HFF-Myc (cell line): ENCODE measurements at regions not wholly inside any gene's neighbourhood (a gene's known extent, or its start where the extent isn't known, plus 50 kb on each side); places are given as distances from the start of the nearest gene placed in this dataset.

Experiments used
- DNase-seq: peaks from one replicate; pipeline ENCODE4 v3.0.0-alpha.2; 2011; ENCODE audit warnings: low read depth; ENCODE audit errors: extremely low read depth
- H3K4me3 ChIP-seq: replicated peaks from 2 replicates; pipeline ENCODE4 v1.5.1; 2011; ENCODE audit warnings: low read depth, mild to moderate bottlenecking, control low read depth, low read length
- TF ChIP-seq, protein P1 (sequence below): IDR thresholded peaks from 2 replicates; pipeline ENCODE4 v1.5.1; 2012; ENCODE audit warnings: mild to moderate bottlenecking, low read depth, low read length, control low read depth; ENCODE audit errors: missing control alignments

DNA sequence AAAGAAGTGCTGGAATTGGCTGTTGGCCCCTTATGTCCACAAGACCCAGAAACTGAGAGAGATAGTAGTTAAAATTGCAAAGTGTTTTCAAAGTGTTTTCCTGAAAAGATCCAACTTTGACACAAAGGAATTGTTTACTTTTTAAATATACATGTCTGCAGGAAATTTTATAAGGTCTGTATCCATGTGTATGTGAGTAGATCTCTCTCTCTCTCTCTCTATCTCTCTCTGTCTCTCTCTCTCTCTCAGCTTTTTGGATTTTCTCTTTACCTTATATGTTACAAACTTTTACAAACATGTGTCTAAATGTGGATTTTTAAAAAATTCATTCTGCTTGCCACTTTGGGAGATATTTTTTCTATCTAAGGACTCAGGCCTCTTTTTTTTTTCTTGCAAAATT, 358.6 kb downstream of the SIPA1L2 start:
- DNase-seq, result no peak
- no peak overlapping the region for H3K4me3 ChIP-seq
- TF ChIP-seq, protein P1, sequence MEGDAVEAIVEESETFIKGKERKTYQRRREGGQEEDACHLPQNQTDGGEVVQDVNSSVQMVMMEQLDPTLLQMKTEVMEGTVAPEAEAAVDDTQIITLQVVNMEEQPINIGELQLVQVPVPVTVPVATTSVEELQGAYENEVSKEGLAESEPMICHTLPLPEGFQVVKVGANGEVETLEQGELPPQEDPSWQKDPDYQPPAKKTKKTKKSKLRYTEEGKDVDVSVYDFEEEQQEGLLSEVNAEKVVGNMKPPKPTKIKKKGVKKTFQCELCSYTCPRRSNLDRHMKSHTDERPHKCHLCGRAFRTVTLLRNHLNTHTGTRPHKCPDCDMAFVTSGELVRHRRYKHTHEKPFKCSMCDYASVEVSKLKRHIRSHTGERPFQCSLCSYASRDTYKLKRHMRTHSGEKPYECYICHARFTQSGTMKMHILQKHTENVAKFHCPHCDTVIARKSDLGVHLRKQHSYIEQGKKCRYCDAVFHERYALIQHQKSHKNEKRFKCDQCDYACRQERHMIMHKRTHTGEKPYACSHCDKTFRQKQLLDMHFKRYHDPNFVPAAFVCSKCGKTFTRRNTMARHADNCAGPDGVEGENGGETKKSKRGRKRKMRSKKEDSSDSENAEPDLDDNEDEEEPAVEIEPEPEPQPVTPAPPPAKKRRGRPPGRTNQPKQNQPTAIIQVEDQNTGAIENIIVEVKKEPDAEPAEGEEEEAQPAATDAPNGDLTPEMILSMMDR, result no peak

DNA sequence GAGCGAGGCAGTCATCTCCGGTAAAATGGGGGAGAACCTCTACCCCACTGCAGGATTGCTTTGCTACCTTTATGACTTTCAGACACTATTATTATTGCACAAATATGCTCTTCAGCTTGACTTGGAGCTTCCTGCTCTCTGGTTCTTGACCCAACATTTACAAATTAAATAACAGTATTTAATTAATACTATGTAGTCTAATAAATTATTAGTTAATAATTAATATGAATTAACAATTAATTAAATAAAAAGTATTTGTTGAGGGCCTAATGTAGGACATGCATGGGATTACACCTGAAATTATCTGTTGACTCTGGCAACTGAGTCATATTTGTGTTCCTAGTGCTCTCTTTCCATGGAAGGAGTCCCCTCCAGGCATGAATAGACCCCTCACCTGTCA, 359.9 kb downstream of the SIPA1L2 start:
- no peak overlapping the region for H3K4me3 ChIP-seq
- no peak for DNase-seq

DNA sequence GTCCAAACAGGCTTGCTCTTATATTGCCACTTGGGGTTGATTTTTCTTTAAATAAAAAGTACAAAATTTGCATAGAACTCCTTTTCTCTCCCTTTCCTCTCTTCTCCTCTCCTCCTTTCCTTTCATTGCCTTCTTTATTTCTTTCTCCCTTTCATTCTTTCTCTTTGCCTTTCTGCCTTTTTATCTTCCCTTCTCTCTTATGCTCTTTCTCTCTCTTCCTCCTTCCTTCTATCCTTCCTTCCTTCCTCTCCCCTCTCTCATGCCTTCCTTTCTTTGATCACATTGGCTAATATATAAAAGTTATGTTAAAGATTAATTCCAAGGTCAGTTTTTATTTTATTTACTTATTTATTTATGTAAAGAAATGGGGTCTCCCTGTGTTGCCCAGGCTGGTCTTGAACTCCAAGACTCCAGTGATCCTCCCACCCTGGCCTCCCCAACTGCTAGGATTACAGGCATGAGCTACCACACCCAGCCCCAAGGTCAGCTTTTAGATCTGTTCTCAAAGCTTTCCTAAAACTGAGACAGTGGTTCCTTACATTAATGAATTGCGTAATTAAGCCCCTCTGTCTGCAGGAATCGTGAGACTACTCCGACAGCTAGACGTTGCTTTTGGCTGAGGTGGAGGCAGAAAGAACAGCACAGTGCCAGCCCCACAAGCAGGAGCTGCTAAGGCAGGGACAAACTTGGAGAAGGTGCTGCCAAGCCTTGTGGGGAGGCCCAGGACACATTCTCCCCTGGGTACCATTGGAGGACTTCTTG, 361.9 kb downstream of the SIPA1L2 start:
- TF ChIP-seq, protein P1, result no peak
- H3K4me3 ChIP-seq, result no peak overlapping the region
- no peak for DNase-seq

More for the DNA sequence above, 359.9 kb downstream of the SIPA1L2 start:
- TF ChIP-seq, protein P1, result no peak

DNA sequence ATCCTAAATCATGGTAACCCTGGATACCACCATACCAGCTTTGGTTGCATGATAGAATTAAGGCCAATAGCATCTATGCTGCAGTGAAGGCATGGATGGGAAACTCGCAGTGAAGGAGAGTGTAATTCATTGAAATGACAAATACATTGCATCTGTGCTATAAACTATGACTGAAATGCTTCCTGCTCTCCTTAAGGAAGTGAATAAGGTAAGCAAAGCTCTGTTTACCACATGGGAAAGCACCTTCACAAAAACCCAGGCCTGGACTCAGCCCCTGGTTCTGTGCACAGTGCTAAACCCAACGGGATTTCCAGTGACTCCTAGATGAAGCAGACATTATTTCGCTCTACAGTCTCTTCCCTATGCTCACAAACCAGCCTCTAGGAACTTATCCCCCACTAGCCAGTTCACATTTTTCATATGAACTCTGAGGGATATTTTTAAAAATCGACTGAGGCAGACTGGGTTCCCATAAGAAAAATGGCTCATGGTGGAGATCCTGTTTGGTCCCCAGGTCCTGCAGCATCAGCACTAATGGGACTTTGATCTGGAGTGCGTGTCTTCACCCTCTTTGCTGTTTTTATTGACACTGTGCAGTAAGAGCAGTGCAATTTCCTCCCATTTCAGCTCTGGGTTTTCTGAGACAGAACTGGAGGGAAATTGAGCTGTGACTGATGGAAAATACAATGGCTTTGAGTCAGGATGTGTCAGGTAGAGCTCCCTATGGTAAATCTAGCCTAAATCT, 362.7 kb downstream of the SIPA1L2 start:
- TF ChIP-seq, protein P1, result no peak
- no peak overlapping the region for H3K4me3 ChIP-seq
- no peak for DNase-seq

DNA sequence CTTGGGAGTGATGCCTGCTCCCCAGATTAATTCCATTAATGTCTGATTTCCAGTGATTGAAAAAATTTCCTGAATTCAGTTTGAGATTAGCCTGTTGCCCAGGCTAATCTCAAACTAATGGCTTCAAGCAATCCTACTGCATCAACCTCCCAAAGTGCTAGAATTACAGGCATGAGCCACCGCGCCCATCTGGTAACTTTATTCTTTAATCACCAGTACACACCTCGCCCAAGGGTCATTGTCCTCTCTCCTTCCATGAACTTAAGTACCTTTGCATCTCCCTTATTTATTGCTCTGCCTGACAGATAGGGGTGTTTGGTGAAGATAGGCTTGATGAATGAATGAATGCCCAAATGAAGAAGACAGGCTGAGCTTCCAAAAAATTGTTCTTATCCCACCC, 366.5 kb downstream of the SIPA1L2 start:
- no peak for DNase-seq

DNA sequence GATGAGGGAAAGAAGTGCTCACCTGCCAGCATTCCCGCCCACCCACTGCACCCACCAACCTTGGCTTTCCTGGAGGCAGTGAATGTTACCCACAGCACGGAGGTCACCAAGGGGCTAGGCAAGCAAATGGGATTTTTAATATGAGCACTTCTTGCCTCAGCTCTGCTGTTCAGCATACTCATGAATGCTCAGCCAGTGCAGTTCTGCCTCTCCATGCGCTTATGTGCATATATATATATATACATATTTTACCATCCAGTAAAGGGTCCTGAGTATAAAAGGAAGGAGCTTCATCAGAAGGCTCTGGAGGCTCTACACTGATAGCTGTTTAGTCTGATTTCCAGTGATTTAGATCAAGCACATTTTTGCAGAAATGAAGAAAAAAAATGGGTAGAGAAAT, 366.9 kb downstream of the SIPA1L2 start:
- no peak for DNase-seq
- TF ChIP-seq, protein P1, result no peak
- no peak overlapping the region for H3K4me3 ChIP-seq

More for the DNA sequence above, 366.5 kb downstream of the SIPA1L2 start:
- H3K4me3 ChIP-seq, result no peak overlapping the region
- TF ChIP-seq, protein P1, result no peak

DNA sequence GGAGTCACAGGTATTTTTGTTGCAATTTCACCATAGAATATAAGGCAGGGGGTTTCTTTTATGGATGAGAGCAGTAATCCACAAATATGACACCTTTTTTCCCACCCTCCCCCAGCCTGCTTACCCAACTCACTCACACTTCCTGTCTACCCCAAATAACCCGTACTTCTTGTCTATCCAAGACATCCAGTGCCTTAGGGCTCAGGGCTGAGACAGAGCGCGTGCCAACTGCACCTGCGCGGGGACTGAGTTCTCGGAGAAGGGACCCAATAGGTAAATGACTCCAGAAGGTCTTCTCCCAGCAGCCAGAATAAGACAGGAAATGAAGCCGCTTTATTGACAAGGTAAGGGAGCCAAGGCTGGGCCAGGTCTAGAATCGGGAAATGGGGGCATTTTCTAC, 369.1 kb downstream of the SIPA1L2 start:
- no peak for DNase-seq
- TF ChIP-seq, protein P1, result no peak
- no peak overlapping the region for H3K4me3 ChIP-seq
